ENCODE measurements at regions not wholly inside any gene's neighbourhood (a gene's known extent, or its start where the extent isn't known, plus 50 kb on each side); places are given as distances from the start of the nearest gene placed in this dataset.

- no peak for TF ChIP-seq CTCF (IDR thresholded peaks at IDR 0.05; ENCODE audit: borderline replicate concordance, insufficient read depth, low read depth, low read length)
- H3K4me3 ChIP-seq (ENCODE audit: low read depth, low read length): no peak overlapping the region
Measured at GRCh38 chr1:230009611-230010313, 57.3 kb upstream of the GALNT2 start.

GRCh38 chr1:230010603-230011332, 56.3 kb upstream of the GALNT2 start:
- no peak for TF ChIP-seq CTCF (IDR thresholded peaks at IDR 0.05; ENCODE audit: borderline replicate concordance, insufficient read depth, low read depth, low read length)
- no peak overlapping the region for H3K4me3 ChIP-seq (ENCODE audit: low read depth, low read length)

GRCh38 chr1:230011333-230012092, 55.5 kb upstream of the GALNT2 start:
- no peak overlapping the region for H3K4me3 ChIP-seq (ENCODE audit: low read depth, low read length)
- no peak for TF ChIP-seq CTCF (IDR thresholded peaks at IDR 0.05; ENCODE audit: borderline replicate concordance, insufficient read depth, low read depth, low read length)

- no peak for TF ChIP-seq CTCF (IDR thresholded peaks at IDR 0.05; ENCODE audit: borderline replicate concordance, insufficient read depth, low read depth, low read length)
- H3K4me3 ChIP-seq (ENCODE audit: low read depth, low read length): no peak overlapping the region
Measured at GRCh38 chr1:230012093-230012393, 55.0 kb upstream of the GALNT2 start.

- no peak for TF ChIP-seq CTCF (IDR thresholded peaks at IDR 0.05; ENCODE audit: borderline replicate concordance, insufficient read depth, low read depth, low read length)
- H3K4me3 ChIP-seq (ENCODE audit: low read depth, low read length): no peak overlapping the region
Measured at GRCh38 chr1:230012741-230013140, 54.3 kb upstream of the GALNT2 start.

DNA sequence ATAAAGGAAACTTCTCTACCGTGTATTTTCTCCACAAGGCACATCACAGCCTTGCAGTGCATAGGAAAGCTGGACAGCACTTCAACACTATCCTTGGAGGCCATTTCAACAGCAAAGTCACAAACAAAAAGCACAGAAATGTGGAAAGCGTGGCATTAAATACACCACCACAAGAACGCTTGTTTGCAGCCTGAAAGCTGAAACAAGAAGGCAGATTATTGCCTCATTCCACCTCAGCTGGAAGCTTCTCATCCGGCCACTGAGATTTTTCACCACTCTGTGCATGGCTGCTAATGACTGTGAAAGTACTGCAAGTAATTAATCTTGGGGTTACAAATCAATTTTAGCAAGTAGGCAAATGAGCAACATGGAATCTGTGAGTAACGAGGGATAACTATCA, 50.9 kb upstream of the GALNT2 start:
- no peak overlapping the region for H3K4me3 ChIP-seq (ENCODE audit: low read depth, low read length)
- no peak for TF ChIP-seq CTCF (IDR thresholded peaks at IDR 0.05; ENCODE audit: borderline replicate concordance, insufficient read depth, low read depth, low read length)
